ENCODE measurements at regions not wholly inside any gene's neighbourhood (a gene's known extent, or its start where the extent isn't known, plus 50 kb on each side); places are given as distances from the start of the nearest gene placed in this dataset.

DNA sequence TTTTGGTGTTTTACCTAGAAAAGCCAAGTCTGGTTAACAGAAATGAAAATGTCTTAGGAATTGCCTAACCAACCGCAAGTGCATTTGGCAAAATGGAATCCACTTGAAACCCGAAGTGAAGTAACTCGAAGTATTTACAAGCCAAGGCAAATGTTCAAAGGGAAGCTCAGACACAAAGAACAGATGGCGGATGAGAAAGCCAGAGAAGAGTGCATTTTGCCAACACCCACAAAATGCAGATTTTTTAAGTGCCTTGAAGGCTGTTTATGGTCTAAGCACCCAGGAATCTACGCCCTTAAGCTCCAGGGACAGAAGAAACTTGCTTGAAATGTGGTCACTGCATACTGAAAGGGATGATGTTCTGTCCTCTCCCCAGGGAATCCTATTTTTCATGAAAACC, 70.0 kb upstream of the TBXT start:
- POLR2A ChIA-PET (ENCODE audit: partially characterized antibody): interaction anchor here (1.1 kb wide), 1 partner anchor 88 kb away, joined by 5 read pairs; no protein-coding TSS in a partner anchor
- Histone ChIP-seq H3K23ac (ENCODE audit: insufficient read length) (no peak overlapping the region), H2BK12ac (ENCODE audit: low read depth, low read length) (no peak overlapping the region), H2AK5ac (ENCODE audit: low read depth, low read length) (no peak overlapping the region), H2BK5ac (ENCODE audit: low read depth, low read length) (no peak overlapping the region), H3K23me2 (ENCODE audit: low read depth, low read length) (no peaks in the 10 kb centered on the region), H3K9me3 (ENCODE audit: insufficient read depth in 2 of 2, low read depth in 1 of 2, low read length in 1 of 2) (no peaks in the 10 kb centered on the region), H2BK15ac (ENCODE audit: low read length) (no peak overlapping the region), H3K27ac (ENCODE audit: low read depth, low read length) (no peak overlapping the region), H3K4me1 (replicated peaks in 1 of 4; ENCODE audit: control insufficient read depth in 3 of 4, insufficient read depth in 4 of 4, low read length in 3 of 4) (peaks cover 0 to 5% (median 0%) of the 10 kb centered on the region in 4 experiments; a peak in 2 of 7 replicates), H3K9ac (replicated peaks in 1 of 4; ENCODE audit: extremely low read depth in 1 of 4, low read depth in 3 of 4, low read length in 3 of 4) (no peak overlapping the region), H3K36me3 (ENCODE audit: control insufficient read depth in 2 of 4, insufficient read depth in 4 of 4, low read length in 3 of 4) (no peaks in the 10 kb centered on the region), H3K79me2 (ENCODE audit: control insufficient read depth in 1 of 2, insufficient read depth in 2 of 2, low read length in 2 of 2) (no peaks in the 10 kb centered on the region), H2BK120ac (replicated peaks; ENCODE audit: low read depth, low read length) (no peak overlapping the region), H3K14ac (ENCODE audit: insufficient read length) (no peak overlapping the region), H3K4me2 (ENCODE audit: insufficient read depth in 1 of 2, low read depth in 2 of 2, low read length in 2 of 2) (no peak overlapping the region), H4K8ac (ENCODE audit: extremely low read depth, insufficient read depth, low read length) (no peak overlapping the region), H3K4ac (replicated peaks; ENCODE audit: insufficient read length, low read depth, low read length) (no peak overlapping the region), H4K91ac (replicated peaks; ENCODE audit: insufficient read length, low read length) (no peak overlapping the region), H3K79me1 (ENCODE audit: low read depth, low read length) (no peaks in the 10 kb centered on the region), H2BK20ac (ENCODE audit: low read length) (no peak overlapping the region), H3K4me3 (ENCODE audit: extremely low read depth in 1 of 4, insufficient read depth in 2 of 4, low read depth in 3 of 4, low read length in 4 of 4) (no peak overlapping the region), H2AFZ (ENCODE audit: low read length) (no peak overlapping the region), H4K20me1 (replicated peaks in 1 of 2; ENCODE audit: control insufficient read depth in 1 of 2, insufficient read depth in 2 of 2, low read length in 2 of 2) (no peaks in the 10 kb centered on the region), H4K5ac (ENCODE audit: insufficient read length, low read depth, low read length) (no peak overlapping the region), H3K56ac (replicated peaks; ENCODE audit: insufficient read length, low read depth, low read length) (no peak overlapping the region), H3K27me3 (replicated peaks in 1 of 4; ENCODE audit: control insufficient read depth in 3 of 4, extremely low read depth in 1 of 4, insufficient read depth in 3 of 4, low read length in 3 of 4) (no peaks in the 10 kb centered on the region; a peak in 2 of 7 replicates), H3K18ac (ENCODE audit: extremely low read depth, low read length) (no peak overlapping the region)
- no peak for TF ChIP-seq GTF2F1 (IDR thresholded peaks at IDR 0.05; ENCODE audit: borderline replicate concordance, low read depth, low read length)
- TF ChIP-seq, protein P1, sequence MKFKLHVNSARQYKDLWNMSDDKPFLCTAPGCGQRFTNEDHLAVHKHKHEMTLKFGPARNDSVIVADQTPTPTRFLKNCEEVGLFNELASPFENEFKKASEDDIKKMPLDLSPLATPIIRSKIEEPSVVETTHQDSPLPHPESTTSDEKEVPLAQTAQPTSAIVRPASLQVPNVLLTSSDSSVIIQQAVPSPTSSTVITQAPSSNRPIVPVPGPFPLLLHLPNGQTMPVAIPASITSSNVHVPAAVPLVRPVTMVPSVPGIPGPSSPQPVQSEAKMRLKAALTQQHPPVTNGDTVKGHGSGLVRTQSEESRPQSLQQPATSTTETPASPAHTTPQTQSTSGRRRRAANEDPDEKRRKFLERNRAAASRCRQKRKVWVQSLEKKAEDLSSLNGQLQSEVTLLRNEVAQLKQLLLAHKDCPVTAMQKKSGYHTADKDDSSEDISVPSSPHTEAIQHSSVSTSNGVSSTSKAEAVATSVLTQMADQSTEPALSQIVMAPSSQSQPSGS (IDR thresholded peaks at IDR 0.05; ENCODE audit: low read length): no peak
- no peak for TF ChIP-seq ASH2L (IDR thresholded peaks at IDR 0.05; ENCODE audit: low read length)
- no peak for TF ChIP-seq SP1 (IDR thresholded peaks at IDR 0.05; ENCODE audit: low read depth, low read length)
- 76% methylated on average over 5 of the region's 5 CpGs; no CpG with 5 or more reads in 1 of the 2 experiments for WGBS, 2 experiments (ENCODE audit: extremely low coverage in 1 of 2, insufficient coverage in 1 of 2, insufficient read length in 1 of 2, insufficient replicate concordance in 2 of 2, low coverage in 1 of 2, low lambda C conversion rate in 2 of 2, missing lambda C conversion rate in 1 of 2)
- DNase-seq (ENCODE audit: low read depth in 1 of 2, low spot score in 2 of 2) (no peak), FAIRE-seq (no peak)
- CTCF ChIA-PET (ENCODE audit: partially characterized antibody): interaction anchor here (0.8 to 1.0 kb wide), 2 partner anchors 16 to 80 kb away, joined by 3 read pairs; no protein-coding TSS in a partner anchor
